CD14-positive monocyte (primary cell): ENCODE measurements at regions not wholly inside any gene's neighbourhood (a gene's known extent, or its start where the extent isn't known, plus 50 kb on each side); places are given as distances from the start of the nearest gene placed in this dataset.

Experiments
- DNase-seq, 3 donors: peaks; one replicate each; pipeline ENCODE4 v3.0.0-alpha.2; 2011 to 2022
- H2AFZ ChIP-seq: 2 replicates; pipeline ENCODE4 v1.6.0; 2012; ENCODE audit warnings: mild to moderate bottlenecking, low read depth, low read length, inconsistent platforms; ENCODE audit not compliant: insufficient read depth, poor library complexity, severe bottlenecking
- H3K27ac ChIP-seq, 2 donors: 1 replicate in 1 of 2; 2 replicates in 1 of 2; pipeline ENCODE4 v1.5.1; 2012 to 2013; ENCODE audit warnings: low read length in 2 of 2, control low read depth in 1 of 2, inconsistent platforms in 1 of 2, low read depth in 1 of 2, mild to moderate bottlenecking in 1 of 2
- H3K27me3 ChIP-seq, 2 donors: one replicate each; pipeline versions ENCODE4 v1.6.0 to v1.6.1; 2011 to 2013; ENCODE audit warnings: low read length in 2 of 2; ENCODE audit not compliant: control insufficient read depth in 2 of 2, insufficient read depth in 2 of 2
- H3K36me3 ChIP-seq, 2 donors: replicated peaks in 1 of 2; 1 replicate in 1 of 2; 2 replicates in 1 of 2; pipeline versions ENCODE4 v1.5.1 to v1.6.1; 2012 to 2013; ENCODE audit warnings: low read length in 2 of 2, control low read depth in 1 of 2, inconsistent platforms in 1 of 2, mild to moderate bottlenecking in 1 of 2; ENCODE audit not compliant: insufficient read depth in 2 of 2, control insufficient read depth in 1 of 2
- H3K4me1 ChIP-seq, 2 donors: 1 replicate in 1 of 2; 2 replicates in 1 of 2; pipeline versions ENCODE4 v1.5.1 to v1.6.1; 2012 to 2013; ENCODE audit warnings: low read length in 2 of 2, control low read depth in 1 of 2, inconsistent platforms in 1 of 2, mild to moderate bottlenecking in 1 of 2, moderate library complexity in 1 of 2; ENCODE audit not compliant: insufficient read depth in 2 of 2, control insufficient read depth in 1 of 2
- H3K4me2 ChIP-seq: replicated peaks from 2 replicates; pipeline ENCODE3; 2012; ENCODE audit warnings: low read length, moderate library complexity, mild to moderate bottlenecking; ENCODE audit not compliant: poor library complexity, severe bottlenecking; ENCODE audit errors: extremely low read depth
- H3K4me3 ChIP-seq, 3 experiments: fragments of 200-600 bp in 1 of 3; sonication (generic) in 1 of 3; replicated peaks in 1 of 3; 1 replicate in 2 of 3; 2 replicates in 1 of 3; pipeline ENCODE4 v1.5.1; 2011 to 2013; ENCODE audit warnings: low read length in 3 of 3, mild to moderate bottlenecking in 3 of 3, control low read depth in 2 of 3, low read depth in 2 of 3, inconsistent platforms in 1 of 3, moderate library complexity in 1 of 3
- H3K79me2 ChIP-seq: 2 replicates; pipeline ENCODE4 v1.6.0; 2012; ENCODE audit warnings: mild to moderate bottlenecking, control low read depth, inconsistent platforms, low read length, moderate library complexity; ENCODE audit not compliant: insufficient read depth
- H3K9ac ChIP-seq: 2 replicates; pipeline ENCODE4 v1.6.0; 2017; ENCODE audit warnings: low read length, mild to moderate bottlenecking; ENCODE audit not compliant: insufficient read depth, poor library complexity, severe bottlenecking
- H3K9me3 ChIP-seq, 2 donors: replicated peaks in 1 of 2; 1 replicate in 1 of 2; 2 replicates in 1 of 2; pipeline versions ENCODE4 v1.5.1 to v1.6.1; 2012 to 2013; ENCODE audit warnings: low read length in 2 of 2, control low read depth in 1 of 2; ENCODE audit not compliant: control insufficient read depth in 1 of 2, insufficient read depth in 1 of 2
- H4K20me1 ChIP-seq: 2 replicates; pipeline ENCODE4 v1.6.0; 2012; ENCODE audit warnings: mild to moderate bottlenecking, low read length, control low read depth, moderate library complexity; ENCODE audit not compliant: insufficient read depth
- H3K27ac Mint-ChIP-seq, 7 donors: one replicate each; pipeline ENCODE4 v1.8.0; 2020; ENCODE audit warnings: mild to moderate bottlenecking in 7 of 7, mixed read lengths in 7 of 7, moderate library complexity in 6 of 7, inconsistent platforms in 2 of 7
- H3K27me3 Mint-ChIP-seq, 3 donors: one replicate each; pipeline ENCODE4 v1.8.0; 2021 to 2022; ENCODE audit warnings: low read depth in 3 of 3, mild to moderate bottlenecking in 3 of 3, mixed read lengths in 3 of 3, moderate library complexity in 3 of 3, inconsistent platforms in 1 of 3
- H3K36me3 Mint-ChIP-seq, 2 donors: one replicate each; pipeline ENCODE4 v1.8.0; 2020; ENCODE audit warnings: mixed read lengths in 2 of 2, inconsistent platforms in 1 of 2, mild to moderate bottlenecking in 1 of 2
- H3K4me1 Mint-ChIP-seq: one replicate; pipeline ENCODE4 v1.8.0; 2020; ENCODE audit warnings: mild to moderate bottlenecking, mixed read lengths
- H3K4me3 Mint-ChIP-seq, 2 donors: one replicate each; pipeline ENCODE4 v1.8.0; 2020; ENCODE audit warnings: mild to moderate bottlenecking in 2 of 2, mixed read lengths in 2 of 2, moderate library complexity in 1 of 2
- H3K9me3 Mint-ChIP-seq, 7 donors: one replicate each; pipeline ENCODE4 v1.8.0; 2020 to 2022; ENCODE audit warnings: mixed read lengths in 7 of 7, mild to moderate bottlenecking in 6 of 7, moderate library complexity in 6 of 7, inconsistent platforms in 2 of 7
- CTCF ChIP-seq: fragments of 200-600 bp; IDR thresholded peaks from one replicate; pipeline ENCODE4 v1.8.0; 2022; ENCODE audit warnings: antibody characterized with exemption, mild to moderate bottlenecking
- WGBS: methylation state at CpG from one replicate; pipeline ENCODE4 v1.1.5; 2013; ENCODE audit warnings: missing lambda C conversion rate; ENCODE audit not compliant: insufficient coverage; 5-methylcytosine and 5-hydroxymethylcytosine counted together
- intact Hi-C, 2 donors: fragments of 100-400 bp; cut with micrococcal nuclease; formaldehyde crosslinking; loops; one replicate each; pipeline versions ENCODE4 v1.15.0 to v1.15.1; 2023

GRCh38 chr7:80037689-80038088 is 96.9 kb upstream of the GNAI1 start:
- Histone ChIP-seq H3K27me3 (no peaks in the 10 kb centered on the region), H3K9ac (no peak overlapping the region), H3K79me2 (no peaks in the 10 kb centered on the region), H3K4me3 (no peak overlapping the region), H4K20me1 (no peaks in the 10 kb centered on the region), H3K4me2 (no peak overlapping the region), H3K4me1 (no peaks in the 10 kb centered on the region), H3K9me3 (no peaks in the 10 kb centered on the region), H3K36me3 (no peaks in the 10 kb centered on the region), H2AFZ (no peak overlapping the region), H3K27ac (no peak overlapping the region)
- intact Hi-C loops, result no loop called here
- no peak overlapping the region for H3K27ac Mint-ChIP-seq
- H3K4me3 Mint-ChIP-seq, result no peak overlapping the region
- TF ChIP-seq CTCF, result no peak
- H3K27me3 Mint-ChIP-seq, result peaks cover 0 to 2% (median 0%) of the 10 kb centered on the region in 3 donors
- no CpG with 5 or more reads among the region's 2 CpGs for WGBS
- no peak for DNase-seq
- H3K9me3 Mint-ChIP-seq, result peaks cover 0 to 2% (median 0%) of the 10 kb centered on the region in 7 donors
- H3K4me1 Mint-ChIP-seq, result no peaks in the 10 kb centered on the region
- H3K36me3 Mint-ChIP-seq, result no peaks in the 10 kb centered on the region

- H4K20me1 ChIP-seq, result no peaks in the 10 kb centered on the region
- no peaks in the 10 kb centered on the region for H3K36me3 ChIP-seq
- H2AFZ ChIP-seq, result no peak overlapping the region
- H3K9me3 ChIP-seq, result no peaks in the 10 kb centered on the region
- no peaks in the 10 kb centered on the region for H3K4me1 ChIP-seq
- H3K36me3 Mint-ChIP-seq, result no peaks in the 10 kb centered on the region
- H3K27me3 Mint-ChIP-seq, result peaks cover 0 to 5% (median 0%) of the 10 kb centered on the region in 3 donors
- H3K27ac Mint-ChIP-seq, result no peak overlapping the region
- TF ChIP-seq CTCF, result no peak
- no peak overlapping the region for H3K9ac ChIP-seq
- no peak overlapping the region for H3K4me2 ChIP-seq
- H3K4me1 Mint-ChIP-seq, result no peaks in the 10 kb centered on the region
- H3K79me2 ChIP-seq, result no peaks in the 10 kb centered on the region
- DNase-seq, result no peak
- intact Hi-C loops, result no loop called here
- H3K9me3 Mint-ChIP-seq, result peaks cover 0 to 2% (median 0%) of the 10 kb centered on the region in 7 donors
- H3K27me3 ChIP-seq, result no peaks in the 10 kb centered on the region
- no peak overlapping the region for H3K27ac ChIP-seq
- H3K4me3 ChIP-seq, result no peak overlapping the region
- H3K4me3 Mint-ChIP-seq, result no peak overlapping the region
- WGBS, result no CpG with 5 or more reads among the region's 2 CpGs
Observed at GRCh38 chr7:80036107-80036506, 98.5 kb upstream of the GNAI1 start.
